ENCODE measurements at regions not wholly inside any gene's neighbourhood (a gene's known extent, or its start where the extent isn't known, plus 50 kb on each side); places are given as distances from the start of the nearest gene placed in this dataset.

DNA sequence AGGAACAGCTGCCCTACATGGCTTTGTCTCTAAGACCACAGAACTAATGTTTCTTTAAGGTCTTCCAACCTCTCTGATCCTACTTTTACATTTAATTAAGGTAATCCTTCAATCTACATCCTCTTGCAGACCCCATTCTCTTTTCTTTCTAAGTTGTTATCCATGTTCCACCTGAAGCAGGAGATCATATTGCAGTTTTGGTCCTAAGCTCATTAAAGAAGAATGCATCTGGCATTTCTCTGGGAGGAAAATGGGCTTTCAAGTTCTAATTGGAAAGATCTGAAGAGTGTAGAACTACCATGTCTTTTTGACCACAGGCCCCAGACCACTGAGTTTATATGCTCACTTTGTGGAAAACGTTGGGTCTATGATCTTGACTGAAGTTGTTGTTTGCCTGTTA is 111.2 kb downstream of the SEM1 start:
- H3K4me3 ChIP-seq (ENCODE audit: low read depth, poor library complexity, severe bottlenecking), result no peak overlapping the region
- WGBS, 2 donors, result 60 to 61% methylated on average over 1 of the region's 1 CpG
- intact Hi-C loops (cut with DNase I; ENCODE audit: low total_unique reads), result no loop called here
- no peak for TF ChIP-seq POLR2A (IDR thresholded peaks at IDR 0.05)
- TF ChIP-seq, protein P1, sequence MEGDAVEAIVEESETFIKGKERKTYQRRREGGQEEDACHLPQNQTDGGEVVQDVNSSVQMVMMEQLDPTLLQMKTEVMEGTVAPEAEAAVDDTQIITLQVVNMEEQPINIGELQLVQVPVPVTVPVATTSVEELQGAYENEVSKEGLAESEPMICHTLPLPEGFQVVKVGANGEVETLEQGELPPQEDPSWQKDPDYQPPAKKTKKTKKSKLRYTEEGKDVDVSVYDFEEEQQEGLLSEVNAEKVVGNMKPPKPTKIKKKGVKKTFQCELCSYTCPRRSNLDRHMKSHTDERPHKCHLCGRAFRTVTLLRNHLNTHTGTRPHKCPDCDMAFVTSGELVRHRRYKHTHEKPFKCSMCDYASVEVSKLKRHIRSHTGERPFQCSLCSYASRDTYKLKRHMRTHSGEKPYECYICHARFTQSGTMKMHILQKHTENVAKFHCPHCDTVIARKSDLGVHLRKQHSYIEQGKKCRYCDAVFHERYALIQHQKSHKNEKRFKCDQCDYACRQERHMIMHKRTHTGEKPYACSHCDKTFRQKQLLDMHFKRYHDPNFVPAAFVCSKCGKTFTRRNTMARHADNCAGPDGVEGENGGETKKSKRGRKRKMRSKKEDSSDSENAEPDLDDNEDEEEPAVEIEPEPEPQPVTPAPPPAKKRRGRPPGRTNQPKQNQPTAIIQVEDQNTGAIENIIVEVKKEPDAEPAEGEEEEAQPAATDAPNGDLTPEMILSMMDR (IDR thresholded peaks at IDR 0.05), result no peak
- no peak for DNase-seq (ENCODE audit: low spot score in 2 of 2)

DNA sequence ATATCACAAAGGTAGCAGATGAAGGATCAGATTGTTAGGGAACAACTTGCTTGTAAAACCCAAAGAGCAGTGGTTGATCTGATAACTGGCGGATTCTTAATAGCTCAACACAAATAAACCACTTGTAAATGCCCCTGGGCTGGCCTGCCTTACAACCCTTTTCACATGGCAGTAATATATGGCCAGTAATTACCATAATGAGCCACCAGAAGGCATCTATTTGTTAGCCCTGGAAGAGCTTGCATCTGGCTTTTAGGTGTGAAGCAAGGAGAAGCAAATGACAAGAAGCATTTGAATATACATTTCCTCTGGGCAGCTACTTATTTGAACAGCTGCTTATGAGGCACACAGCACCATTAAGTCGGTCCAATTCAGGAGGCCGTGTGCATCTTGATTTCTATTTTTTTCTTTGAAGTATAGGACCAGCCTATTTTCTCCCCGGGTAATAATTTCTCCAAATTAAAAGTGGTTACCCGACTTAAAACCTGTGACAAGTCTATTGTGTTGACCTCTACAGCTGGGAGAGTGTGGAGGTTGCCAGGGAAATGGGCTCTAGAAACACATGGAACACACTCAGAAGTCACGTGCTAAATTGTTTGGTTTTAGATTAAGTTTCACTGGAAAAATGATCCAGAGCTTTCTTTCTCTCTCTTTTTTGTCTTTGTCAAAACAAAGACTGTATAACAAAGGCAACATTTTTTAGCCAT is 113.4 kb downstream of the SEM1 start:
- TF ChIP-seq, protein P1 (IDR thresholded peaks at IDR 0.05), result no peak
- TF ChIP-seq POLR2A (IDR thresholded peaks at IDR 0.05), result no peak
- intact Hi-C loops (cut with DNase I; ENCODE audit: low total_unique reads), result no loop called here
- DNase-seq (ENCODE audit: low spot score in 2 of 2), result no peak
- H3K4me3 ChIP-seq (ENCODE audit: low read depth, poor library complexity, severe bottlenecking), result no peak overlapping the region
- WGBS, 2 donors, result 28 to 36% methylated on average over 6 of the region's 6 CpGs

DNA sequence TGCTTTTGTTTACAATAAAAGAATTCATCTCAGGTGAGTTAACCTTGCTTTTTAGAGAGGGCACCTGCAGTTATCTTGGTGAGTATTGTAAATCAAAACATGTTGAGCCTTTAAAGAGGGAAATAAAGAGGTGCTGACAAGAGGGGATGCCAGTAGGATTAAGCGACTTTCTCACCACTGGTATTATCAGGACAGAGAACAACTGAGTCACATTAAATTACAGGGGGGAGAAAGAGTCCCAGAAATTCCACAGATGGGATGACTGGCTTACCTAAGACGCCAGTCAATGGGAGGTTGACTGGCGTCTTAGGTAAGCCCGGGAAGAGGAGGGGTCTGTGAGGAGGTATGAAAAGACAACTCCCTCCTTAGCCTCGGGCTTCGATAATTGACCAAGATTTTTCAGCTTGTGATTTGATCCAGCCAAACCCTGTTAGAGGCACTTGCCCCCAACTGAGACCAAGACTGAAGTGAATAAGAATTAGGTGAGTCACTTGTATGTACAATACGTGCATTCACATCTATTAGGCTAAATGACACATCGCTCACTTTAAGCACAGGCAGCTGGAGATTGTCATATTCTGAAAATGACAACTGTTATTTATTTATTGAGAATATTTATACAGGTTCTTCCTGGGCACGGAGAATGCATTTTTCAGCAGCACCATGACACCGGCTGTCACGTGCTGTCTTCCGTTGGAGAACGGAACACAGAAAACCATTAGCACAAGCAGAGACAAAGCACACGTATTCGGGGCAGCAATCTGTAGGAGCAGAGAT is 117.6 kb downstream of the SEM1 start:
- intact Hi-C loops (cut with DNase I; ENCODE audit: low total_unique reads), result no loop called here
- DNase-seq (ENCODE audit: low spot score in 2 of 2), result no peak
- WGBS, 2 donors, result 57 to 66% methylated on average over 14 to 15 of the region's 15 CpGs
- H3K4me3 ChIP-seq (ENCODE audit: low read depth, poor library complexity, severe bottlenecking), result no peak overlapping the region
- TF ChIP-seq, protein P1 (IDR thresholded peaks at IDR 0.05), result no peak
- TF ChIP-seq POLR2A (IDR thresholded peaks at IDR 0.05), result no peak

DNA sequence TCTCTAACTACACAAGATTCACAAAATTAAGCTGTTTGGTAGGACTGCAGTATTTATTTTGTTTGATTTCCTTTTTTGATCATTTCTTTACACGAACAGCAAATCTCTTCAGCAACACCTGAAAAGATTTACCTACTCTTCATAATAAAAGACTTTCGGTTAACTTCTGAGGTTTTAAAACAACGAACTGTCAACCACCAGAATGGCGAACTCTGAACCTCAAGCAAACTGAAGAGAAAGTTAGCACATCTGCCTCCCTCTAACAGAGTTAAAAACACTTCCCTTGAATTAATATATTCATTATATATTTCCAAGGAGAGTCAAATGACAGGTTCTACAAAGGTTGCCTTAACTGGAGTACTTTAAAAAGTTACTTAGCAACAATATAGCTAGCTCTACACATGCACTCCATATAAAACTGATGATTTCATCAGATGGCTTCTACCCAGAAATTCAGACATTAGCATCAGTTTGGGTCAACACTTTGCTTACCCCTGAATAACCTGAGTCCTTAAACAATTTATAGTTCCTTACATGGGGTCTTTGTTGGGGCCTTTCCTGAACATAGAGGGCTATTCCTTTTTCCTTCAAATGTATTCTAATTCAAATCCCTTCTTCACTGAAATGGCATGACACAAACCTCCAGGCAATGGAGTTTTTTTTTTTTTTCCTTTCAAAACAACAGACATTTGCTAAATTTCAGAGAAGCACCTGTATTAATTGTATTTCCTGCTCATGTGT is 118.3 kb downstream of the SEM1 start:
- WGBS, 2 donors, result 51 to 57% methylated on average over 4 of the region's 4 CpGs
- no peak overlapping the region for H3K4me3 ChIP-seq (ENCODE audit: low read depth, poor library complexity, severe bottlenecking)
- TF ChIP-seq, protein P1 (IDR thresholded peaks at IDR 0.05), result no peak
- no peak for TF ChIP-seq POLR2A (IDR thresholded peaks at IDR 0.05)
- DNase-seq (ENCODE audit: low spot score in 2 of 2), result no peak
- intact Hi-C loops (cut with DNase I; ENCODE audit: low total_unique reads), result no loop called here

DNA sequence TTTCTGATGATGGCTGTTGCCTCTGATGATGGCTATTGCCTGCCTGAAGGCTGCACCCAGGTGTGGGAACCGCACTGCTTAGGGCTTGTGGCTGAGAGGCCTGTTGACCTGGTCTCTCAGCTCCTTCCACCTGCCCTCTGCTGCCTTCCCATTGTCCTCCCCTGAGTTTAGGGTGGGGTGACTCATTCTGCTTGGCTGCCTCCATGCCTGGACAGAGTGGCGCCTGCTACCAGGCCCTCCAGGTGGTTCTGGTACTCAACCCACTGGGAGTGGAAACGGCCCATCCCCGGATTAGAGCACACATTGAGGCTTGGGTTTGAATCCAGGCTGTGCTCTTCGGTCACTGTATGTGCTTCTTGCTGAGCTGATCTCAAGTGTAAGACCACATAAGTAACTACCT is 120.6 kb downstream of the SEM1 start:
- intact Hi-C loops (cut with DNase I; ENCODE audit: low total_unique reads), result no loop called here
- WGBS, 2 donors, result 87 to 89% methylated on average over 5 of the region's 5 CpGs
- H3K4me3 ChIP-seq (ENCODE audit: low read depth, poor library complexity, severe bottlenecking), result no peak overlapping the region
- TF ChIP-seq POLR2A (IDR thresholded peaks at IDR 0.05), result no peak
- TF ChIP-seq, protein P1 (IDR thresholded peaks at IDR 0.05), result no peak
- DNase-seq (ENCODE audit: low spot score in 2 of 2), result no peak

Data from lower leg skin (tissue), 4 donors.